Stimulated activated CD4-positive, alpha-beta T cell treated with anti-CD3 and anti-CD28 coated beads, TNF-alpha, amount 100 ng/mL, for 48 hours (primary cell): ENCODE measurements at regions not wholly inside any gene's neighbourhood (a gene's known extent, or its start where the extent isn't known, plus 50 kb on each side); places are given as distances from the start of the nearest gene placed in this dataset.
"Not testable (repeated sequence)": the region's sequence is repeated elsewhere in the genome, so short reads cannot be mapped to it uniquely, and the experiment has no call there.

Experiments used
- DNase-seq, 3 donors: peaks; one replicate each; pipeline ENCODE4 v3.0.0-alpha.2; 2020; ENCODE audit warnings: low read depth in 3 of 3

- no peak for DNase-seq
Measured at GRCh38 chr13:99737481-99738245, 233.9 kb downstream of the ZIC5 start.

DNA sequence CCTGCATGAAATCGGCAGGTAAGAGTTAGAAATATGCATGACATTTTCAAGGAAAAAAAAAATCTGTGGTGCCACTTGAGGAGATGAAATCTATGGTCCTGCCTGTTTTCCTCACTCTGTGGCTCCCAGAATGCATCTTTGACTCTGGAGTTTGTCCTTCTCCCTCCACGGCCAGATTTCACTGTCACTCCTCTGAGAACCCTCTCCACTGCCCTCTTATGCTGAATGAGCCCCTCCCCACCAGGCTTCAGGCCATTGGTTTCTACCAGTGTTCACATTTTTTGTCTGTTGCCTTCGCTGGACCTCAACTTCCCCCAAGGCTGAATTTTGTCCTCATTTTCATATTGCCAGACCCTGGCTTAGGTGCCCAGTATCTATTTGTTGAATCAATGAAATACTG lies 235.0 kb downstream of the ZIC5 start:
- DNase-seq = no peak

DNA sequence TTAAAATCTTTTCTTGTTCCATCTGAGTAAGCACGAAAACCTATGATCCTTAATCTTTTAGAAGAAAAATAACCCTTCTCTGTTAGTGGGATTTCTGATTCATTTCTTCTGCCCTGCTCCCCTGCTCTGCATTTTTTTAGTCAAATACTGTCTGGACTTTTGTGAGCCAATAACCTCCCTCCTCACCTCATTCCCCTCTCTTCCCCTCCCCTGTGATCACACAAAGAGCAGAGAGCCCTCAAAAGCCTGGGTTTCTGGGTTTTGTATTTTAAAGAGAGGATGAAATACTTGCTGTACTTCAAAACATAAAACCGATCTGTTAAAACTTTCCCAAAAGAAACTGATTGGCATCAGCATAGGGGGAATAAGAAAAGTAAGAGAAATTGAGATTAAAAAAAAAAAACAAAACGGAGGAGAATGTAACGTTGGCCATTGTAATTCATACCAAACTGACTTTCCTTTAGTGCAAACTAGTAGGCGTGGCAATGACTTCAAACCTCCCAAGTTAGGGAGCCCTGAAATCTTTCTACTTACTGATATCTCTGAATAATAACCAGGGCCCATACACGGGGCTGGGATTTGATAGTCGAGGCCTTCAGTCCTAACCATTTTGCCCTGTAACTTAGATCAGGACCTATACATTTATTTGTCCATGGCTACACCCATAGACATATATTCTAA lies 232.9 kb downstream of the TM9SF2 start:
- no peak for DNase-seq

DNA sequence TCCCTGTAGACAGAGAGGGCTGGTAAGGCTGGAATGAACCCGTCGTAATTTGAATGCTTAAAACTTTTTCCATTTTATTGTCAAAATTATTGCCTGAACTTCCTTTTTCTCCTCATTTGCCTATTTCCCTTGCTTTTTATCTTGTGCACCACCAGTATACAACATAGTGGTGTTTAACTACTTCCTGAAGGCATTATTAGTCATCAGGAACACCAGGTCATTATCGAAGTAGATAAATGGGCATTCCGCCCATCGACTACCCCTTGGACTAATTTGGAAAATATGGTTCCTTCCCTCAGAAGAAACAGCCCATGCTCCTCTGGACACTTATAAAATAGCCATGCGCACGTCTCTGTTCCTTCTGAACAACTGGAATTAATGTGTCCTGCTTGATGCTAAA lies 232.1 kb downstream of the TM9SF2 start:
- no peak for DNase-seq

DNA sequence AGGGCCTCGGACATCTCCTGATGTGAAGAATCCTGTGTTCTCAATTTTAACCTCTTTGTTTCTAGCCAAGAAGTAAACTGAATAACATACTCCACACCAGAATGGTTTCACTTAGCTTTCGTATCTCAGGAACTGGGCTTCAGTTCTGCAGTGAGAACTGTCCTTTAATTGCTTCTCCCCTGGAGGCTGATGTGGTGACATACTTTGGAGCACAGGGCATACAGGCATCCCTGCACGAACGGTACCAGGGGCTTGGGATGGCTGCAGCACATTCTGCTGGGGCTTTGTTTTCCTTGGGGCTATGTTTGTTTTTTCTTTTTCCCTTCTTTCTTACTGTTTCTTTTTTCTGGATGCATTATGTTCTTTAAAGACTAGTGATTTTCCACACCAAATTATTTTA lies 230.5 kb downstream of the TM9SF2 start:
- DNase-seq = no peak

- no peak for DNase-seq
Measured at GRCh38 chr13:99730403-99730802, 229.1 kb downstream of the TM9SF2 start.

DNA sequence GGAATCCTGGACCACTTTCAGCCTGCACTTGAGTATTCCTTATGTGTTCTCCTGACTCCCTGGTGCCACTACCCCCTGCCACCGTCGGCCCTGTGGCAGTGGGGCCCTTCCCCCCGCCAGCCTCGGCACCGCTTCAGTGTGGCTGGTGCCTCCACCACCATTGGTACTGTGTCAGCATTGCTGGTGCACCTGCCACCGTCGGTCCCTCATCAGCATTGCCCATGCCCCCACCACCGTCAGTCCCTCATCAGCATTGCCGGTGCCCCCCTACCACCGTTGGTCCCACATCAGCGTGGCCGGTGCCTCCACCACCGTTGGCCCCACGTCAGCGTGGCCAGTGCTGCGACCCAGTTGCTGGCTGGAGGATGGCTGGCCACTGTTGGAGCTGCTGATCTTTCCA lies 228.5 kb downstream of the TM9SF2 start:
- DNase-seq = no peak

DNA sequence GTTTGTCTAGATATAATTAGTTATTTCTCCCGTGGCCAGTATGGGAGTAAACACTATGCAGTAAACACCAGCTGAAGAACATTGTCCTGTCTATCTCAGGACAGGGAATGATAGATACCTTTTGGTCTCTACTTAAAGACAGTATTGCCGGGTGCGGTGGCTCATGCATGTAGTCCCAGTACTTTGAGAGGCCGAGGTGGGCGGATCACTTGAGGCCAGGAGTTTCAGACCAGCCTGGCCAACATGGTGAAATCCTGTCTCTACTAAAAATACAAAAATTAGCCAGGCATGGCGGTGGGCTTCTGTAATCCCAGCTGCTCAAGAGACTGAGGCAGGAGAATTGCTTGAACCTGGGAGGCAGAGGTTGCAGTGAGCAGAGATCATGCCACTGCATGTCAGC lies 226.4 kb downstream of the TM9SF2 start:
- DNase-seq = not testable (repeated sequence)

DNA sequence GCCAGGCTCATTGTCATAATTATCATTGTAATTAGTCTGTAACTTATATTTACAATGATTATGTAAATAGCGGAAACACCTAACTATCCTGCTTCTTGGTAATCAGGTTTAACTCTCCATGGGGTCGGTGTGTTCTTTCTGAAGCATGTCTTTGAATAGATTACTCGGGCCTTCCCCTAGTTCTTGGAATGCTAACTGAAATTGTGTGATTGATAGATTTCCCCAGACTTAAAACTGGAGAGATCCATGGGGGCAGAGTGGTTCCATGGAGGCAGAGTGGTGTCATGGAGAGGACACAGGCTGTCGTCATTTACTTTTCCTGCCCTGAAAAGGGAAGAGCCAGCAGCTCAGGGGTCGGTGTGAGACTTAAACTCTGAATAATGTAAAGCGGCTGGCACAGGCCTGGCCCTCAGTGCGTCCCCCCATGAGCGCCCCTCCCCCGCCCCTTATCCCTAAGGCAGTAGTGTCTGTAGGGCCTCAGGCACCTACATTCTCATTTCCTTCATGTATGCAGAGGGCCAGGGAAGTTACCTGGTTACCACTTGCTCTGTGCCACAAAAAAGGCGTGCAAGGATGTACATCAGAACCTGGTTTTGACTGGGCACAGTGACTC lies 225.1 kb downstream of the TM9SF2 start:
- DNase-seq = no peak

GRCh38 chr13:99725644-99726043 lies 224.4 kb downstream of the TM9SF2 start:
- no peak for DNase-seq

- no peak for DNase-seq
Measured at GRCh38 chr13:99724633-99725517, 223.6 kb downstream of the TM9SF2 start.

GRCh38 chr13:99723878-99724277 lies 222.6 kb downstream of the TM9SF2 start:
- no peak for DNase-seq

GRCh38 chr13:99722931-99723330 lies 221.7 kb downstream of the TM9SF2 start:
- DNase-seq = no peak

DNA sequence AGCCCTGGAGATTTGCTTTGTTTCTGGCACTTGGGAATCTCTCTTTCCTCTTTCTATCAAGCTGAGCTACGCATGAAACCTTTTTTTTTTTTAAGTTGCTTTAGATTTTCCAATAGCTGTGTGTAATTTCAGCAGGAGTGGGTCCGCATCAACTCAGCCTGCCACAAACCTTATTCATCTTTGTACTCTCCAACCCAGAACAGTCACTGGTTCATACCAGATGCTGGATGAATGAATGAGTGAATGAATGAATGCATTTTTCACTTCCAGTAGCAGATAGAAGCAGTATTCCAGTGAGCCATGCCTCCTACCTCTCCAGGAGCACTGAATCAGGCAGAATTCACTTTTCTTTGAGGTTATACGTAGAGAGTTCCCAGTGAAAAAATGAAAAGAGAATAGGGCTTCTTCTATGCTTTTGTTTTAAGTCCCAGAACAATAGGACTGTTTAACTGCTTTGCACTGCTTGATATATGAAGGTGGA lies 221.1 kb downstream of the TM9SF2 start:
- DNase-seq = no peak

- DNase-seq = no peak
Measured at GRCh38 chr13:99721606-99722337, 220.5 kb downstream of the TM9SF2 start.

- DNase-seq = no peak
Measured at GRCh38 chr13:99717959-99718674, 216.8 kb downstream of the TM9SF2 start.

GRCh38 chr13:99709134-99709533 lies 207.9 kb downstream of the TM9SF2 start:
- DNase-seq = no peak

DNA sequence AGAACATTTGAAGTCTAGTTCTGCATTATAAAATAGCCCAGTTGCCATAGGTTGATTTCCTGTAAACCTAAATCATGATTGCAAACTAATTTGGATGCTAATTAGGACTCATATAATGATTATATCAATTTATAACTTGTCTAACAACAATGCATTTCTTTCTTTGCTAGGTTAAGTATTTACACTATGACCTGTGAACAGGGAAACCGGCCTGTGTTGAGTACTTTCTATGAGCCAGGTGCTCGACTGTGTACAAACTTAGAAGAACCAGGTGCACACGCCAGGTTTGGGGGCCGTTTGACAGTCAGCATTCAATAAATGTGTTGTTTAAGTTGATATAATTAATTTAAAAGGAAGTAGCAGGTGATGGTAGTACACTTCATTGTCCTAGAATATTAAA lies 203.1 kb downstream of the TM9SF2 start:
- no peak for DNase-seq

GRCh38 chr13:99703908-99704307 lies 202.6 kb downstream of the TM9SF2 start:
- no peak for DNase-seq

- no peak for DNase-seq
Measured at GRCh38 chr13:99702687-99703319, 201.5 kb downstream of the TM9SF2 start.
